OCI-LY1 (cell line): ENCODE measurements at regions not wholly inside any gene's neighbourhood (a gene's known extent, or its start where the extent isn't known, plus 50 kb on each side); places are given as distances from the start of the nearest gene placed in this dataset.

Source experiments
- H2AFZ ChIP-seq: fragments of 200-600 bp; sonication (generic), shearing (Covaris generic); 2 replicates; pipeline ENCODE4 v1.6.0; 2014; ENCODE audit warnings: antibody characterized with exemption, mild to moderate bottlenecking, low read length
- H3F3A ChIP-seq: fragments of 200-600 bp; sonication (generic), shearing (Covaris generic); 2 replicates; pipeline ENCODE4 v1.6.0; 2014; ENCODE audit warnings: mild to moderate bottlenecking, antibody characterized with exemption, low read length, moderate library complexity; ENCODE audit not compliant: insufficient read depth
- H3K27ac ChIP-seq: fragments of 200-600 bp; sonication (generic); 2 replicates; pipeline ENCODE4 v1.5.1; 2014; ENCODE audit warnings: low read length, mixed run types, mild to moderate bottlenecking, low read depth; ENCODE audit not compliant: poor library complexity, severe bottlenecking
- H3K27me3 ChIP-seq: fragments of 200-600 bp; sonication (generic); 2 replicates; pipeline ENCODE4 v1.6.0; 2014; ENCODE audit warnings: antibody characterized with exemption, mild to moderate bottlenecking, low read length, moderate library complexity; ENCODE audit not compliant: insufficient read depth
- H3K36me3 ChIP-seq: fragments of 200-600 bp; sonication (generic); 2 replicates; pipeline ENCODE4 v1.6.1; 2014; ENCODE audit warnings: mild to moderate bottlenecking, antibody characterized with exemption, low read length, moderate library complexity, mixed read lengths; ENCODE audit not compliant: insufficient read depth
- H3K4me1 ChIP-seq: fragments of 200-600 bp; sonication (generic); 2 replicates; pipeline ENCODE4 v1.5.1; 2014; ENCODE audit warnings: mild to moderate bottlenecking, low read length, moderate library complexity; ENCODE audit not compliant: insufficient read depth, severe bottlenecking
- H3K4me2 ChIP-seq: fragments of 200-600 bp; sonication (generic), shearing (Covaris generic); 2 replicates; pipeline ENCODE4 v1.6.1; 2014; ENCODE audit warnings: low read length
- H3K4me3 ChIP-seq: fragments of 200-600 bp; sonication (generic); 2 replicates; pipeline ENCODE4 v1.5.1; 2014; ENCODE audit warnings: low read length, low read depth, mild to moderate bottlenecking, mixed read lengths; ENCODE audit not compliant: poor library complexity, severe bottlenecking
- H3K79me2 ChIP-seq: fragments of 200-600 bp; shearing (Covaris generic); 2 replicates; pipeline ENCODE4 v1.6.1; 2016; ENCODE audit warnings: mixed run types, low read length, mixed read lengths; ENCODE audit not compliant: insufficient read depth
- H3K9ac ChIP-seq: fragments of 200-600 bp; sonication (generic), shearing (Covaris generic); 2 replicates; pipeline ENCODE4 v1.6.1; 2014; ENCODE audit warnings: mild to moderate bottlenecking, low read length, mixed read lengths
- H3K9me2 ChIP-seq: fragments of 200-600 bp; sonication (generic), shearing (Covaris generic); 2 replicates; pipeline ENCODE4 v1.6.1; 2014; ENCODE audit warnings: low read depth, mild to moderate bottlenecking, low read length, mixed read lengths
- H3K9me3 ChIP-seq: fragments of 200-600 bp; shearing (Covaris generic); 2 replicates; pipeline ENCODE4 v1.6.1; 2014; ENCODE audit warnings: low read length, mixed read lengths
- H4K20me1 ChIP-seq: fragments of 200-600 bp; sonication (generic), shearing (Covaris generic); 2 replicates; pipeline ENCODE4 v1.6.0; 2016; ENCODE audit warnings: mild to moderate bottlenecking, low read length; ENCODE audit not compliant: insufficient read depth
- EZH2 ChIP-seq: fragments of 200-600 bp; sonication (generic), shearing (Covaris generic); IDR thresholded peaks from 2 replicates; pipeline ENCODE4 v1.8.0; 2017; ENCODE audit warnings: borderline replicate concordance, mixed run types, mild to moderate bottlenecking, antibody characterized with exemption, low read length, moderate library complexity, mixed read lengths
- TF ChIP-seq, protein P1 (sequence below): fragments of 200-600 bp; sonication (generic), shearing (Covaris generic); IDR thresholded peaks from 2 replicates; pipeline ENCODE4 v1.5.1; 2017; ENCODE audit warnings: mild to moderate bottlenecking, antibody characterized with exemption, low read length, moderate library complexity, mixed read lengths

DNA sequence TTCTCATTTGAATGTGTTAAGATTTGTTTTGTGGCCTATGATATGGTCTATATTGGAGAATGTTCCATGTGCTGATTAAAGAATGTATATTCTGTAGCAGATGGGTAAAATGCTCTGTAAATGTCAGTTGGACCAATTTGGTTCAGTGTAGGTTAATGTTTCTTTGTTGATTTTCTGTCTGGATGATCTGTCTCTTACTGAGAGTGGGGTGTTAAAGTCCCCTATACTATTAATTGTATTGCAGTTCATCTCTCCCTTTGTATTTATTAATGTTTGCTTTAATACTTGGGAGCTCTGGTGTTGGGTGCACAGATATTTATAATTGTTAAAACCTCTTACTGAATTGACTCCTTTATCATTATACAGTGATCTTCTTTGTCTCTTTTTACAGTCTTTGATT, 584.5 kb downstream of the NUF2 start:
- no peak overlapping the region for H3K27ac ChIP-seq
- H4K20me1 ChIP-seq = no peaks in the 10 kb centered on the region
- H3K79me2 ChIP-seq = no peaks in the 10 kb centered on the region
- H2AFZ ChIP-seq = no peak overlapping the region
- H3K36me3 ChIP-seq = no peaks in the 10 kb centered on the region
- no peak for TF ChIP-seq EZH2
- TF ChIP-seq, protein P1, sequence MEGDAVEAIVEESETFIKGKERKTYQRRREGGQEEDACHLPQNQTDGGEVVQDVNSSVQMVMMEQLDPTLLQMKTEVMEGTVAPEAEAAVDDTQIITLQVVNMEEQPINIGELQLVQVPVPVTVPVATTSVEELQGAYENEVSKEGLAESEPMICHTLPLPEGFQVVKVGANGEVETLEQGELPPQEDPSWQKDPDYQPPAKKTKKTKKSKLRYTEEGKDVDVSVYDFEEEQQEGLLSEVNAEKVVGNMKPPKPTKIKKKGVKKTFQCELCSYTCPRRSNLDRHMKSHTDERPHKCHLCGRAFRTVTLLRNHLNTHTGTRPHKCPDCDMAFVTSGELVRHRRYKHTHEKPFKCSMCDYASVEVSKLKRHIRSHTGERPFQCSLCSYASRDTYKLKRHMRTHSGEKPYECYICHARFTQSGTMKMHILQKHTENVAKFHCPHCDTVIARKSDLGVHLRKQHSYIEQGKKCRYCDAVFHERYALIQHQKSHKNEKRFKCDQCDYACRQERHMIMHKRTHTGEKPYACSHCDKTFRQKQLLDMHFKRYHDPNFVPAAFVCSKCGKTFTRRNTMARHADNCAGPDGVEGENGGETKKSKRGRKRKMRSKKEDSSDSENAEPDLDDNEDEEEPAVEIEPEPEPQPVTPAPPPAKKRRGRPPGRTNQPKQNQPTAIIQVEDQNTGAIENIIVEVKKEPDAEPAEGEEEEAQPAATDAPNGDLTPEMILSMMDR = no peak
- no peaks in the 10 kb centered on the region; the same call in 1 of the 2 replicates for H3K9me3 ChIP-seq
- H3K27me3 ChIP-seq = no peaks in the 10 kb centered on the region
- H3K9ac ChIP-seq = no peak overlapping the region
- H3K4me2 ChIP-seq = no peak overlapping the region
- H3K4me3 ChIP-seq = no peak overlapping the region
- no peaks in the 10 kb centered on the region for H3K4me1 ChIP-seq
- no peaks in the 10 kb centered on the region for H3F3A ChIP-seq
- H3K9me2 ChIP-seq = no peaks in the 10 kb centered on the region

DNA sequence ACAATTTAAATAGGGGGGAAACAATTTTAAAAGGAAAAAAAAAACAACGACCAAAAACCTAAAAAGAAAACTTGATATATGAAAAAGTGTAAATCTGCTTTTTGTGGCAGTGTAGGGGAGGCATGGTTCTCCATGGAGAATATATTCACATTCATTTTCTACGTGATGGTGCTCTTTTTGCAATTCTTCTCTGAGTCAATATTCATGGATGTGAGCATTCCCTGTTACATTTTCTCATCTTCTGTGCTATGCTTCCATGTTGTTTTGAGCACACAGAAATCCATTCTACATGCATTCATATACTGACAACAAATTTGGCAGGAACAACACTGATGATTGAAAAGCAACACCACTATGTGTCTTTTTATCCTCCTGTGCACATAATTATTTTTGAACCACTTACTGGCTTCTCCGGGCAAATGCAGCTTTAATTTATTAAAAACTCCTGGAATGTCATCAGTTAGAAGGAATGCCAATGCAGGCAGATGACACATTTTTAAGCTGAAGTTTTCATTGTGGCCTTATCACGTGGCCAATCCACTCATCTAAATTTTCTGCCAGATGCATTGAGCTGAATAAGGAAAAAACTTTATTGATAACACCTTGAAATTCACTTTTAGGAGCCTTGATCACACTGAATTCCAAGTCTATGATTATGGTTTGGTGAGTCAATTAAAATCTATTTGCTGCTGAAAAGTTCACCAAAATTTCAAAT, 590.6 kb downstream of the NUF2 start:
- Histone ChIP-seq H3F3A (no peaks in the 10 kb centered on the region), H3K9me3 (no peaks in the 10 kb centered on the region; the same call in 1 of the 2 replicates), H3K9ac (no peak overlapping the region), H4K20me1 (no peaks in the 10 kb centered on the region), H3K4me1 (no peaks in the 10 kb centered on the region), H2AFZ (no peak overlapping the region), H3K27me3 (no peaks in the 10 kb centered on the region), H3K4me2 (no peak overlapping the region), H3K36me3 (no peaks in the 10 kb centered on the region), H3K27ac (no peak overlapping the region), H3K4me3 (no peak overlapping the region), H3K79me2 (no peaks in the 10 kb centered on the region), H3K9me2 (no peaks in the 10 kb centered on the region)
- TF ChIP-seq, protein P1 = no peak
- no peak for TF ChIP-seq EZH2

DNA sequence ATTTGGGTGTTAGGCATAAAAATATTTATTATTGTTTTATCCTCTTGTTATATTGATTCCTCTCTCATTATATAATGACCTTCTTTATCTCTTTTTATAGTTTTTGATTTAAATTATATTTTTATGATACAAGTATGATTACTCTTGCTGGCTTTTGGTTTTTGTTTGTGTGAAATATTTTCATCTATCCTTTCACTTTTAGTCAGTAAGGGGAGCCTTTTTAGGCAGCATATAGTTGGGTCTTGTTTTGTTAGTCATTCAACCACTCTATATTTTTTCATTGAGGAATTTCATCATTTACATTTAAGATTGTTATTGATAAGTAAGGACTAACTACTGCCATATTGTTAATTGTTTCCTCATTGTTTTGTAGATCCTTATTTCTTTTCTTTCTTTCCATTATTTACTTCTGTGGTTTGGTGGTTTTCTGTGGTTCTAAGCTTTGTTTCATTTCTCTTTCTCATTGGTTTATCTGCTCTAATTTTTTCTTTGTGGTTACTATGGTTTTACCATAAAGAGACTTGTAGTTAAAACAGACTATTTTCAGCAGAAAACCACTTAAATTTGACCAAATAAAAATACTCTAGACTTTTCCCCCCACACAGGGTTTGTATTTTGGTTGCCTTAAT, 593.1 kb downstream of the NUF2 start:
- Histone ChIP-seq H3K4me2 (no peak overlapping the region), H3F3A (no peaks in the 10 kb centered on the region), H2AFZ (no peak overlapping the region)

More for the DNA sequence above, 593.1 kb downstream of the NUF2 start:
- Histone ChIP-seq H3K9ac (no peak overlapping the region), H3K27ac (no peak overlapping the region), H3K9me2 (no peaks in the 10 kb centered on the region), H3K4me3 (no peak overlapping the region), H4K20me1 (no peaks in the 10 kb centered on the region), H3K4me1 (no peaks in the 10 kb centered on the region), H3K36me3 (no peaks in the 10 kb centered on the region), H3K79me2 (no peaks in the 10 kb centered on the region), H3K27me3 (no peaks in the 10 kb centered on the region), H3K9me3 (no peaks in the 10 kb centered on the region)
- TF ChIP-seq EZH2 = no peak
- TF ChIP-seq, protein P1 = no peak
